ENCODE measurements at regions not wholly inside any gene's neighbourhood (a gene's known extent, or its start where the extent isn't known, plus 50 kb on each side); places are given as distances from the start of the nearest gene placed in this dataset.
A peak's percentile ranks its signal among the peaks of the same experiment; 100 is the strongest.

DNA sequence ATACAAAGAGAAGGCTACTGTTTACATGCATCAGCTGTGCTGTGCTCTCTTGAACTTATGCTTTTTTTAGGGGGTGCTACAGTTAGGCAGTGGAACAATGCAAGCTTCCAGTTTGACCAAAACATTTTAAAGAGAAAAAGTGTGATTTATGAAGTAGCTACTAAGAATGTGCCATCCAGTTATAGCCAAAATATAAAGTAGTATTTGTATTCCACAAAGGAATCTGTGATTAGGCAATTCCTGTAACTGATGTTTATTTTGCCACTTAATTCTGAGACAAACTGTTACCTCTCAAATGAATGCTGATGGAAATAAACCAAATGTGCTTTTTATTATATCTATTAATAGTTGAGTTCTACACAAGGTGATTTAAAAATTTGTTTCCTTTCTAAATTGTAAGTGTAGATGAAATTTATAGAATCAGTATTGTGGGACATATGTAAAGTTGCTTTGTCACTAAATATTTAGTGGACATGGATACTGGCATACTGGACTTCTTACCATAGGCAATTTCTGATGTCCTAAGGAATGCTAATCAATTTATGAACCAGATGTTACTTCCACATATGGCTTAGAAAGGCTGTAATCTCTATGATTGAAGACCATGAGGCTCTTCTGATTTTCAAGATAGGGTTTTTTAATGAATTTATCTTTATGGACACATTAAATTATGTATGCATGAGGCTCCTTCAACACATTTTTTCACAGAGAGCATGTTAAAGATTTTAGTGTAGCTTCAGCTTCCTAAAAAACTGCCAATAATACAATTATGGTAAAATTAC is 410.2 kb downstream of the PRR16 start:
- Histone ChIP-seq H3K9me3 (no peaks in the 10 kb centered on the region), H3K4me1 (no peaks in the 10 kb centered on the region), H3K27ac (no peak overlapping the region), H3K4me2 (no peak overlapping the region), H3K4me3 (no peak overlapping the region)
- ChIA-PET POLR2A (no interaction called here), CTCF (no interaction called here)
- no peak for FAIRE-seq
- TF ChIP-seq RNF2 (IDR thresholded peaks at IDR 0.05; ENCODE audit: borderline replicate concordance, low read depth) = no peak
- TF ChIP-seq CHD2 (IDR thresholded peaks at IDR 0.05; ENCODE audit: low read length, partially characterized antibody) = no peak
- no peak for TF ChIP-seq CBX2 (IDR thresholded peaks at IDR 0.05; ENCODE audit: borderline replicate concordance, low read depth)
- TF ChIP-seq RCOR1 (IDR thresholded peaks at IDR 0.05; ENCODE audit: low read depth, low read length) = no peak
- no peak for TF ChIP-seq ZC3H11A (IDR thresholded peaks at IDR 0.05)
- TF ChIP-seq CEBPB (IDR thresholded peaks at IDR 0.05) = no peak
- no peak for TF ChIP-seq EP300 (IDR thresholded peaks at IDR 0.05)
- no peak for TF ChIP-seq FOSB (CRISPR knock-in tag; IDR thresholded peaks at IDR 0.05)
- TF ChIP-seq EHMT2 (IDR thresholded peaks at IDR 0.05; ENCODE audit: low read depth) = no peak
- no peak for TF ChIP-seq KDM5A (IDR thresholded peaks at IDR 0.05)
- TF ChIP-seq HDAC2 (IDR thresholded peaks at IDR 0.05) = no peak
- no peak for TF ChIP-seq ESRRA (IDR thresholded peaks at IDR 0.05; ENCODE audit: borderline replicate concordance, low read length)
- no peak for TF ChIP-seq ZSCAN20 (CRISPR knock-in tag; IDR thresholded peaks at IDR 0.05)
- TF ChIP-seq TP53 (CRISPR knock-in tag; IDR thresholded peaks at IDR 0.05) = no peak
- no peak for TF ChIP-seq KDM1A (IDR thresholded peaks at IDR 0.05; ENCODE audit: low read depth)
- no peak for ATAC-seq
- no peak for DNase-seq (ENCODE audit: low read depth in 1 of 2, low spot score in 1 of 2)

DNA sequence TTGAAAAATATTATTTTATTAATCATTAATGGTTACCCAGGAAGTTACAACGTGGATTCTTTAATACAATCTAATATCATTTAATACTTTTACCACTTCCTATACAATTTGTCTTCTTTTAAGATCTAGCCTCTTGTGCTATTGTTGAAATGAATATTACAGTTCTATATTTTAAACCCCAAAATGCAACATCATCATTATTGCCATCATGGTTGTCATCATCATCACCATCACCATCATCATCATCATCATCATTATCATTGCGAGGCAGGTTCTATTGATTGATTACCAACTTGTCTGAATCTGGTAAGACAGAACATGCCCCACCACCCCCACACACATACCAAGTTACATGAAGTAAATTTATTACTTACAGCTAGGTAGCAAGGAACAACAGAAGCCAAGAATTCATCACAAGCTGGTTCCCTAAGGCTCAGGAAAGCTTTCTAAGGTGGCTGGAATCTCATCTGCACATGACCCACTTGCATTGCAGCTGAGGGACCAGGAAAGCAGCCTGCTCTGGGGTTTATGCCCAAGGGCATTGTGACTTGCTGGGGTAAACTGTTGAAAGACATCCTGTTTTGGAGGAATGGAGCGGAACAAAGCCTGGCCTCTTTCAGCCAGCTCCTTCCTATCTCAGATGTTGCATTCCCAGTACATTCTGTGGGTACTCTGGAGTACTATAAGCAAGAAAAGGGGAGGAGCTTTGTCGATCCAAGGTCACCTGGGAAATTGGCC is 418.1 kb downstream of the PRR16 start:
- DNase-seq (ENCODE audit: low read depth in 1 of 2, low spot score in 1 of 2) (no peak), ATAC-seq (no peak), FAIRE-seq (no peak)
- POLR2A ChIA-PET = no interaction called here
- Histone ChIP-seq H3K27ac (no peak overlapping the region), H3K4me1 (no peaks in the 10 kb centered on the region), H3K4me3 (no peak overlapping the region), H3K4me2 (no peak overlapping the region), H3K9me3 (no peaks in the 10 kb centered on the region)
- TF ChIP-seq RARB (CRISPR knock-in tag; IDR thresholded peaks at IDR 0.05) = no peak
- TF ChIP-seq, protein P1, sequence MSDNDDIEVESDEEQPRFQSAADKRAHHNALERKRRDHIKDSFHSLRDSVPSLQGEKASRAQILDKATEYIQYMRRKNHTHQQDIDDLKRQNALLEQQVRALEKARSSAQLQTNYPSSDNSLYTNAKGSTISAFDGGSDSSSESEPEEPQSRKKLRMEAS (IDR thresholded peaks at IDR 0.05) = no peak
- TF ChIP-seq MAFK (IDR thresholded peaks at IDR 0.05; ENCODE audit: partially characterized antibody) = peak; percentile 87
- CTCF ChIA-PET = no interaction called here
- WGBS (ENCODE audit: missing lambda C conversion rate) = 43% methylated on average over 4 of the region's 4 CpGs

DNA sequence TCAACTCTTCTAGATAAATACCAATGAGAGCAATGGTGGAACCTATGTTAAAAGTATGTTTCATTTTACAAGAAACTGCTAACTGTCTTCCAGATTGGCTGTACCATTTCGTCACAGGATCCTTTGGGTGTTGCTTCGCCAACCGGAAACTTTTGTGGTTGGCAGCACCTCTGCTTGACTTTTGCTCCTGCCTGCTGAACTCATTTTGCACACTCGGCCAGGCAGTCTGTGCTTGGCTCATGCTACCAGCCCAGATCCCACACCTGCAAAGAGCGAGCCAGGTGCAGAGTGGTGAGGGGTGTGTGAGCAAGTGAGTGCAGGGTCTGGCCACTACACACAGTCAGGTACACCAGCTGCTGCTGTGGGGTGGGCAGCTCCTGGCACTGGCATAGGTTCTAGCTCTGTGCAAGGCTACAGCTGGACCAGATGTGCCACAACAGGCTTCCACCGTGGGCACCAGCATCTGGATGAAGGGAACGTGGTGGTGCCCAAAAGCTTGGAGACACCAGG is 422.3 kb downstream of the PRR16 start:
- Histone ChIP-seq H3K4me2 (no peak overlapping the region), H3K4me1 (no peaks in the 10 kb centered on the region), H3K9me3 (no peaks in the 10 kb centered on the region), H3K4me3 (no peak overlapping the region), H3K27ac (no peak overlapping the region)
- ChIA-PET CTCF (no interaction called here), POLR2A (no interaction called here)
- FAIRE-seq (no peak), DNase-seq (ENCODE audit: low read depth in 1 of 2, low spot score in 1 of 2) (no peak), ATAC-seq (no peak)
- WGBS (ENCODE audit: missing lambda C conversion rate) = 47% methylated on average over 5 of the region's 7 CpGs
- no peak for TF ChIP-seq MAZ (IDR thresholded peaks at IDR 0.05; ENCODE audit: borderline replicate concordance, low read depth, low read length)
- no peak for TF ChIP-seq CEBPB (IDR thresholded peaks at IDR 0.05)
- TF ChIP-seq FOSB (CRISPR knock-in tag; IDR thresholded peaks at IDR 0.05) = no peak
- TF ChIP-seq RFX5 (IDR thresholded peaks at IDR 0.05) = no peak
- TF ChIP-seq RCOR1 (IDR thresholded peaks at IDR 0.05; ENCODE audit: low read depth, low read length) = no peak
- no peak for TF ChIP-seq ESRRA (IDR thresholded peaks at IDR 0.05; ENCODE audit: borderline replicate concordance, low read length)
- no peak for TF ChIP-seq BHLHE40 (IDR thresholded peaks at IDR 0.05; ENCODE audit: low read depth, low read length)
- no peak for TF ChIP-seq PHF8 (IDR thresholded peaks at IDR 0.05; ENCODE audit: borderline replicate concordance, low read depth)
- no peak for TF ChIP-seq JUN (IDR thresholded peaks at IDR 0.05)
- no peak for TF ChIP-seq HDAC2 (IDR thresholded peaks at IDR 0.05)
- no peak for TF ChIP-seq NR3C1 (IDR thresholded peaks at IDR 0.05)
- no peak for TF ChIP-seq MAFK (IDR thresholded peaks at IDR 0.05; ENCODE audit: partially characterized antibody)
- TF ChIP-seq KDM5A (IDR thresholded peaks at IDR 0.05) = no peak
- TF ChIP-seq, protein P2, sequence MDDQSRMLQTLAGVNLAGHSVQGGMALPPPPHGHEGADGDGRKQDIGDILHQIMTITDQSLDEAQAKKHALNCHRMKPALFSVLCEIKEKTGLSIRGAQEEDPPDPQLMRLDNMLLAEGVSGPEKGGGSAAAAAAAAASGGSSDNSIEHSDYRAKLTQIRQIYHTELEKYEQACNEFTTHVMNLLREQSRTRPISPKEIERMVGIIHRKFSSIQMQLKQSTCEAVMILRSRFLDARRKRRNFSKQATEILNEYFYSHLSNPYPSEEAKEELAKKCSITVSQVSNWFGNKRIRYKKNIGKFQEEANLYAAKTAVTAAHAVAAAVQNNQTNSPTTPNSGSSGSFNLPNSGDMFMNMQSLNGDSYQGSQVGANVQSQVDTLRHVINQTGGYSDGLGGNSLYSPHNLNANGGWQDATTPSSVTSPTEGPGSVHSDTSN (IDR thresholded peaks at IDR 0.05) = no peak
- TF ChIP-seq HEYL (CRISPR knock-in tag; IDR thresholded peaks at IDR 0.05) = no peak
- no peak for TF ChIP-seq NPAS2 (CRISPR knock-in tag; IDR thresholded peaks at IDR 0.05; ENCODE audit: borderline replicate concordance)
- TF ChIP-seq ZNF302 (CRISPR knock-in tag; IDR thresholded peaks at IDR 0.05) = no peak
- TF ChIP-seq CBX8 (IDR thresholded peaks at IDR 0.05) = no peak
- no peak for TF ChIP-seq HOXA7 (CRISPR knock-in tag; IDR thresholded peaks at IDR 0.05)
